Testis (tissue), 2 donors: ENCODE measurements at regions not wholly inside any gene's neighbourhood (a gene's known extent, or its start where the extent isn't known, plus 50 kb on each side); places are given as distances from the start of the nearest gene placed in this dataset.

Experiments
- DNase-seq: peaks from one replicate; pipeline ENCODE4 v3.0.0-alpha.2; 2019
- H3K27ac ChIP-seq, 2 donors: fragments of 200-600 bp; sonication (generic); one replicate each; pipeline ENCODE4 v1.5.1; 2019
- H3K27me3 ChIP-seq: fragments of 200-600 bp; sonication (generic); one replicate; pipeline ENCODE4 v1.5.1; 2019
- H3K36me3 ChIP-seq: fragments of 200-600 bp; sonication (generic); one replicate; pipeline ENCODE4 v1.5.1; 2017; ENCODE audit warnings: low read depth; ENCODE audit errors: missing control alignments
- H3K4me1 ChIP-seq: fragments of 200-600 bp; sonication (generic); one replicate; pipeline ENCODE4 v1.5.1; 2019
- H3K4me3 ChIP-seq, 2 donors: fragments of 200-600 bp; sonication (generic); one replicate each; pipeline ENCODE4 v1.5.1; 2017 to 2019
- H3K9me3 ChIP-seq: fragments of 200-600 bp; sonication (generic); one replicate; pipeline ENCODE4 v1.5.1; 2017
- CTCF ChIP-seq, 3 experiments: fragments of 450-650 bp in 2 of 3; fragments of 200-600 bp in 1 of 3; sonication (generic) in 1 of 3; IDR thresholded peaks; one replicate each; pipeline ENCODE4 v1.5.1; 2016 to 2019; ENCODE audit warnings: antibody characterized with exemption in 3 of 3, mild to moderate bottlenecking in 2 of 3, moderate library complexity in 1 of 3
- POLR2A ChIP-seq: fragments of 450-650 bp; IDR thresholded peaks from one replicate; pipeline ENCODE4 v1.6.1; 2017; ENCODE audit warnings: antibody characterized with exemption, mild to moderate bottlenecking, moderate library complexity
- WGBS, 2 donors: methylation state at CpG; one replicate each; pipeline ENCODE4 v1.1.5; 2018; 5-methylcytosine and 5-hydroxymethylcytosine counted together
- intact Hi-C: fragments of 100-400 bp; cut with DNase I; formaldehyde crosslinking; loops from one replicate; pipeline ENCODE4 v1.15.1; 2023; ENCODE audit warnings: low total_unique reads

GRCh38 chr1:238777551-238777950 lies 608.8 kb upstream of the CHRM3 start:
- no peak for TF ChIP-seq CTCF (IDR thresholded peaks at IDR 0.05)
- TF ChIP-seq POLR2A = no peak
- H3K4me1 ChIP-seq = no peaks in the 10 kb centered on the region
- no peak for DNase-seq
- no peak overlapping the region for H3K27ac ChIP-seq
- intact Hi-C loops = no loop called here
- H3K27me3 ChIP-seq = no peaks in the 10 kb centered on the region
- no peaks in the 10 kb centered on the region for H3K9me3 ChIP-seq
- H3K36me3 ChIP-seq = no peaks in the 10 kb centered on the region
- no peak overlapping the region for H3K4me3 ChIP-seq

- WGBS, 2 donors = 92 to 94% methylated on average over 3 of the region's 3 CpGs
- no peak for TF ChIP-seq POLR2A
- no peak for TF ChIP-seq CTCF (IDR thresholded peaks at IDR 0.05)
- Histone ChIP-seq H3K27me3 (no peaks in the 10 kb centered on the region), H3K9me3 (no peaks in the 10 kb centered on the region), H3K27ac (no peak overlapping the region), H3K36me3 (no peaks in the 10 kb centered on the region), H3K4me3 (no peak overlapping the region), H3K4me1 (no peaks in the 10 kb centered on the region)
- intact Hi-C loops = no loop called here
- no peak for DNase-seq
Observed at GRCh38 chr1:238776126-238776525, 610.2 kb upstream of the CHRM3 start.

GRCh38 chr1:238772322-238772721 lies 614.0 kb upstream of the CHRM3 start:
- no peak overlapping the region for H3K4me3 ChIP-seq
- H3K9me3 ChIP-seq = no peaks in the 10 kb centered on the region
- no peaks in the 10 kb centered on the region for H3K4me1 ChIP-seq
- no peaks in the 10 kb centered on the region for H3K36me3 ChIP-seq
- WGBS, 2 donors = 70 to 77% methylated on average over 2 of the region's 2 CpGs
- intact Hi-C loops = no loop called here
- H3K27me3 ChIP-seq = no peaks in the 10 kb centered on the region
- DNase-seq = no peak
- TF ChIP-seq CTCF (IDR thresholded peaks at IDR 0.05) (no peak), POLR2A (no peak)
- no peak overlapping the region for H3K27ac ChIP-seq

GRCh38 chr1:238767321-238767720 lies 619.0 kb upstream of the CHRM3 start:
- Histone ChIP-seq H3K4me1 (no peaks in the 10 kb centered on the region), H3K9me3 (no peaks in the 10 kb centered on the region), H3K27me3 (no peaks in the 10 kb centered on the region), H3K4me3 (no peak overlapping the region), H3K36me3 (no peaks in the 10 kb centered on the region), H3K27ac (no peak overlapping the region)
- WGBS, 2 donors = 74 to 78% methylated on average over 2 of the region's 2 CpGs
- intact Hi-C loops = no loop called here
- DNase-seq = no peak
- TF ChIP-seq CTCF (IDR thresholded peaks at IDR 0.05) (no peak), POLR2A (no peak)

GRCh38 chr1:238764779-238765178 lies 621.6 kb upstream of the CHRM3 start:
- WGBS, 2 donors = 68 to 77% methylated on average over 2 of the region's 2 CpGs
- no peak for DNase-seq
- no peaks in the 10 kb centered on the region for H3K27me3 ChIP-seq
- TF ChIP-seq CTCF (IDR thresholded peaks at IDR 0.05) (no peak), POLR2A (no peak)
- no peaks in the 10 kb centered on the region for H3K4me1 ChIP-seq
- no peaks in the 10 kb centered on the region for H3K36me3 ChIP-seq
- H3K9me3 ChIP-seq = no peaks in the 10 kb centered on the region
- H3K4me3 ChIP-seq = no peak overlapping the region
- intact Hi-C loops = no loop called here
- no peak overlapping the region for H3K27ac ChIP-seq
